Duodenal mucosa (tissue), 2 donors: ENCODE measurements at regions not wholly inside any gene's neighbourhood (a gene's known extent, or its start where the extent isn't known, plus 50 kb on each side); places are given as distances from the start of the nearest gene placed in this dataset.

Experiments used
- H3K27ac ChIP-seq: one replicate; pipeline ENCODE4 v1.7.0; 2013; ENCODE audit warnings: low read depth, low read length
- H3K27me3 ChIP-seq, 2 donors: one replicate each; pipeline ENCODE4 v1.7.0; 2013; ENCODE audit warnings: low read length in 2 of 2, control low read depth in 1 of 2; ENCODE audit not compliant: insufficient read depth in 2 of 2, control insufficient read depth in 1 of 2
- H3K36me3 ChIP-seq, 2 donors: one replicate each; pipeline ENCODE4 v1.7.0; 2013; ENCODE audit warnings: low read length in 2 of 2, control low read depth in 1 of 2; ENCODE audit not compliant: insufficient read depth in 2 of 2, control insufficient read depth in 1 of 2
- H3K4me1 ChIP-seq, 2 donors: one replicate each; pipeline ENCODE4 v1.7.0; 2013; ENCODE audit warnings: low read length in 2 of 2, control low read depth in 1 of 2; ENCODE audit not compliant: insufficient read depth in 2 of 2, control insufficient read depth in 1 of 2
- H3K4me3 ChIP-seq, 2 donors: one replicate each; pipeline ENCODE4 v1.7.0; 2013; ENCODE audit warnings: low read length in 2 of 2, low read depth in 1 of 2
- H3K9ac ChIP-seq, 2 donors: one replicate each; pipeline ENCODE4 v1.7.0; 2013; ENCODE audit warnings: low read length in 2 of 2, low read depth in 1 of 2
- H3K9me3 ChIP-seq, 2 donors: one replicate each; pipeline ENCODE4 v1.7.0; 2013; ENCODE audit warnings: low read length in 2 of 2, control low read depth in 1 of 2; ENCODE audit not compliant: control insufficient read depth in 1 of 2

DNA sequence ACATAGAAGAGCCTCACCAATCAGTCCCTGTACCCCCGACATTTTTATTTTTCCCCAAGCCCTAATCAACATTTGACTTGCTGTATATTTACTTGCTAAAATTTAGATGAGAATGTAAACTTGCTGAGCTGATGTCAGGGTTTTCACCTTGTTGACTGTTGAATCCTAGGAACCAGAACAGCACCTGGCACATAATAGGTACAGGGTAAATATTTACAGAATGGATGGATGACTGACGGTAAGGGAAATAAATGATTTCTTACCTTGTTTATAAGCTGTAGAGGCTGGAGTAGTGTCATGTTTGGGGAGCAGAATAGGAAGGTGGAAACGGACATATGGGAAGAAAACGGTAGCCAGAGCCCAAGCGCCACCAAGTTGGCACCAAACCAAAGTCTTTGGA lies 107.0 kb upstream of the NUDT12 start:
- no peak overlapping the region for H3K4me3 ChIP-seq
- no peak overlapping the region for H3K27ac ChIP-seq
- H3K27me3 ChIP-seq: no peaks in the 10 kb centered on the region
- H3K9ac ChIP-seq: no peak overlapping the region
- no peaks in the 10 kb centered on the region for H3K4me1 ChIP-seq
- no peaks in the 10 kb centered on the region for H3K36me3 ChIP-seq
- H3K9me3 ChIP-seq: no peaks in the 10 kb centered on the region

DNA sequence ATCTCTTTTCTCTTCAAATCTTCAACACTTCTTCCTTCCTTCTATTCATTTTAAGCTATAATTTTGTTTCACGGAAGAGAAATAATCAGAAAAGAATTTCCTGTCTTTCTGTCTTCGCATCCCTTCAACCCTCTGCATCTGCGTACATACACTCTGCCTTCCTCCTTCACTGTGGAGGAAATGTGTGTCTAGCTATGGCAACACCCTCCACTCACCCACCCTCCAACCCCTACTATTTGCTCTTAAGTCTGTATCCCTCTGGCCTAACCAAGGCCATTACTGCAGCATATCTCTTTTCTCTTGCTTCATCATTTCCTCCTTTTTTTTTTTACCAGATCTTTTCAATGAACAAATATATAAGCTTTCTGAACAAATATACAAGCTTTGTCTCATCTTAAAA lies 105.7 kb upstream of the NUDT12 start:
- no peak overlapping the region for H3K4me3 ChIP-seq
- H3K27ac ChIP-seq: no peak overlapping the region
- H3K9ac ChIP-seq: no peak overlapping the region

DNA sequence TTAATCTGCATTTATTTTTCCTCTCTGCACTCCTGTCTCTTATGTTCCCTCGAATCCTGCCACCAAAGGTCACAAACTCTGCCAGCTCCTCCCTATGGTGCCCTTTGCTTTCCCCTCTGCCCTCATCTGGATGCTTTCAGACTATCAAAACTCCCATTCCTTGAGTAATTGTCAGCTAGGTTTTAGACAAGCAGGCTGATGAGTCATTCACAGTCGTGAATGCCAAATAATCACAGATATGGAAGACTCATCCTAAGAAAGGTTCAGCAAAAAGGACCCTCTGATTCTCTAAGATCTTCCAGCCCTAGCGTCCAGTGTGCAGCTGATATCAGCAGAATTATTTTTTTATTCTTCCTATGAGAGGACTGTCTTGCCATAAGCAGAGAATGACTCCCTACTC lies 104.5 kb upstream of the NUDT12 start:
- no peaks in the 10 kb centered on the region for H3K36me3 ChIP-seq
- H3K4me1 ChIP-seq: no peaks in the 10 kb centered on the region
- no peak overlapping the region for H3K27ac ChIP-seq
- no peaks in the 10 kb centered on the region for H3K27me3 ChIP-seq
- no peaks in the 10 kb centered on the region for H3K9me3 ChIP-seq
- no peak overlapping the region for H3K9ac ChIP-seq
- H3K4me3 ChIP-seq: no peak overlapping the region

More for the DNA sequence above, 105.7 kb upstream of the NUDT12 start:
- Histone ChIP-seq H3K9me3 (no peaks in the 10 kb centered on the region), H3K27me3 (no peaks in the 10 kb centered on the region), H3K36me3 (no peaks in the 10 kb centered on the region), H3K4me1 (no peaks in the 10 kb centered on the region)

DNA sequence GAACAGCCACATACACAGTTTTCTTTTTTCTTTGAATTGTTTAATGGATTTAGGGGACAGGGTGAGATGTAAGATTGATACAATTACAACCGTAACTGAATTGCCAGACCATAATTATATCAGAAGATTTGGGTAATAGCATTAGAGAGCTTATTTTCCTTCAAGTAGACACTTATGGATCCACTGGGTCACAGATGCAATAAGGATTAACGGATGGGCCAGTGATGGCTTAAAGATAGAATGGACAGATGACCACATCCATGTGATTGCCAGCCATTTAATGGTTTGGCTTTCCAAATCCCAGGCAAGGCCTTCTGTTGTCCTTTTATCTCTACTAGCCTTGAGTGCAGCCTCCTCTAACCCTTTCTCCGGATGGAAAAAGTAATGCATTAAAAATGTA lies 94.7 kb upstream of the NUDT12 start:
- Histone ChIP-seq H3K9ac (no peak overlapping the region), H3K36me3 (no peaks in the 10 kb centered on the region), H3K4me3 (no peak overlapping the region), H3K9me3 (no peaks in the 10 kb centered on the region), H3K4me1 (no peaks in the 10 kb centered on the region), H3K27me3 (no peaks in the 10 kb centered on the region), H3K27ac (no peak overlapping the region)

DNA sequence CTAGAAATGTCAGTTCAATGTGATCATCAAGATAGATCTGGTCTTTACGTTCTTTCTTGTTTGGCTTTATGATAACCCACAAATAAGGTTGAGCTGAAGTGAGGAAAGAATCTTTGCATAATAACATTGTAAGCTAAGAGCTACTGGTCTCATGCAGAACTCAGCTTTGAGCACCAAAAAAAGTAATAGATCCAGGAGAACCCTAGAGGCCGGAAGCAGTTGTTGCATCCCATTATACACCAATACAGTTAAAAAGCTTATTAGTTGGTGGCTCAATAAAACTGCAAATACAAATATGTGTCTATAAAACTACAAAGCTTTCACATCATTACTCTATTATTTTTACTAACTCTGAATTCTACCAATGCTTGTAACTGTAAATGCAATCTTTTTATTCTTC lies 85.5 kb upstream of the NUDT12 start:
- Histone ChIP-seq H3K27ac (no peak overlapping the region), H3K4me3 (no peak overlapping the region), H3K4me1 (no peaks in the 10 kb centered on the region), H3K36me3 (no peaks in the 10 kb centered on the region), H3K27me3 (no peaks in the 10 kb centered on the region), H3K9me3 (no peaks in the 10 kb centered on the region), H3K9ac (no peak overlapping the region)

DNA sequence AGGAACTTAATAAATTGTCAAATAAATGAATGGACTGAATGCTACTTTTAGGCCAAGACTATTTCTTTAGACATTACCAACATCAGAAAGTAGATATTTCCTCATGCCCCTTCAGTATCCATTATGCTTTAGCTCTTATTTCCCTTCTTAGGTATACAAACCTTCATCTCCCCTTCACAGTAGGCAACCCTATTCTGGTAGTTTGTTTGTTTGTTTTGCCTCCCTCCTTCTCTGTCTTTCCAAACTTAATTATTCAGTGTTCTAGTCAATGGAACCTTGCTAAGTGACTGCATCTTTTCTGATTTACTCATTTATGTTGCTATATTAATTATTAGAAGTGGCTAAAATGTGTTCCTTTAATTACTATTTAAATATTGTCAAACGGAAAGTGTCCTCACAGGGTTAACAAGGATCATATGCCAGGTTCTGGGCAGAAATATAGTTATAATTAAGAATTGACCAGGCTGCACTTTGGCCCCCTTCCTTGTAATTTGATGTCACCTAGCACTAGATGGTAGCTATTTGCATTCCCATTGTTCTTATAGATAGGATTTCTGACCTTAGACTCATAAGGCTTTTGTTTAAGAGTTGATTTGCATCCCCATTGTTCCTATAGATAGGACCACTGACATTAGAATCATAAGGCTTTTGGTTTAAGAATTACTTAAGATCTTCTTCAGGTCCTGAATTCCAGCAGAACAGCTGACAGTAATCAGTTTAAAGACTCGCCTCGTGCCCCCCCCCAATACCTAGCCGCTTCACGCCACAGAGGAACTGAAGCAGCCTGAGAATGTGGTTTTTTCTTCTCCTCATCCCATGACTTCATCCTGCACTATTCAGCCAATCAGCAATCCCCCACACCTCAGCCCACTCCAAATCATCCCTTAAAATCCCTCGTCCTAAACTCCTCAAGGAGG lies 84.4 kb upstream of the NUDT12 start:
- Histone ChIP-seq H3K9ac (no peak overlapping the region), H3K36me3 (no peaks in the 10 kb centered on the region), H3K27ac (no peak overlapping the region), H3K27me3 (no peaks in the 10 kb centered on the region), H3K4me3 (no peak overlapping the region), H3K4me1 (no peaks in the 10 kb centered on the region), H3K9me3 (no peaks in the 10 kb centered on the region)

DNA sequence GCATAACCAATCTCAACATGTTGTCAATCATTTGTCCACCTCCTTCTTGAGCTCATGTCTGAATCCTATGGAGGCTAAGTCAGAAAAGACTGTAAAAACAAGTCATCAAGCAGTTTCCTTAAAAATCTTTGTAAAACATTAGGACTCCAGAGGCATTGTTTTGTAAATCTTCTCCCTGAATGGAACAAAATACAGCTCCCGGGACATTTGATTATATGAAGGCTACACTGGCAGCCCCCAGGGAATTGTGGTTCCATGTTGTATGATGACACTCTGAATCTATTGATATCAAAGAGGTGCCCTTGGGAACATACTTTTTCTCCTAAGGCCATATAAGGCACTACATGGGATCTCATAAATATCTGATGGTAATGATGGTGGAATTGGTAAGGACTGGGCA lies 83.2 kb upstream of the NUDT12 start:
- Histone ChIP-seq H3K27ac (no peak overlapping the region), H3K4me3 (no peak overlapping the region), H3K36me3 (no peaks in the 10 kb centered on the region), H3K9ac (no peak overlapping the region), H3K4me1 (no peaks in the 10 kb centered on the region), H3K9me3 (no peaks in the 10 kb centered on the region), H3K27me3 (no peaks in the 10 kb centered on the region)

DNA sequence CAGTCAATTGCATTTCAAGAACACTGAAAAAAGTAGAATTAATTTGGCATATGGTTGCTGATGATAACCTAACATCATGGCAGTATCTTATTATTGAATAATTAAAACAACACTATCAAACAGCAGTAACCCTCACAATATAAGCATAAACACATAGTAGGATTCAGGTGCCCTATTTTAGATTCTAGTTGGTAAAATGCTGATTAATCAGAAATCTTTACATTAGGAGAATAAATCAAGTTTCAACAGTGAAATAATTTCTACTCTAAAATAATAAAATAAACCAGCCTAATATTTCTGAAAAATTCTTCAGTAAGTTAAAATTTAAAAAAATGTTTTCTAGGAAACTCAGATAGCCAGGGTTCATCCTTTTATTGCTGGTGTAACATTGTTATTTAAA lies 76.4 kb upstream of the NUDT12 start:
- Histone ChIP-seq H3K9ac (no peak overlapping the region), H3K27me3 (no peaks in the 10 kb centered on the region), H3K27ac (no peak overlapping the region), H3K4me3 (no peak overlapping the region), H3K36me3 (no peaks in the 10 kb centered on the region), H3K4me1 (no peaks in the 10 kb centered on the region), H3K9me3 (no peaks in the 10 kb centered on the region)

DNA sequence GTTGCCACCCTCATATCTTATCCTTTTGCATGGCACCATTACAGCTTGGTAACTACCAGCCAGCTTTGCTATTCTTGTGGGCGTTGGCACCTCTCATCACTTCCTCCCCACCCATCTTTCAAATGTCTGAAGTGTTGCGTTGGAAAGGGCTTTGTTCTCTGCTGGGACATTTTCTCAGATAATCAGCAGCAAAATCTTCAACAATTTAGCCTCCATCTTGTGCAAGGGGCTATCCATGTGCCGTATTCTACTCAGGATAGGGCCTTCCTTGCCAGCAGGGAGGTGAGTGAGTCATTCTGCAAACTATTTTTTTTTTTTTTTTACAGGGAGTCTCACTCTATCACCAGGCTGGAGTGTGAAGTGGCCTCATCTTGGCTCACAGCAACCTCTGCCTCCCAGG lies 62.1 kb upstream of the NUDT12 start:
- Histone ChIP-seq H3K27me3 (no peaks in the 10 kb centered on the region), H3K27ac (no peak overlapping the region)

DNA sequence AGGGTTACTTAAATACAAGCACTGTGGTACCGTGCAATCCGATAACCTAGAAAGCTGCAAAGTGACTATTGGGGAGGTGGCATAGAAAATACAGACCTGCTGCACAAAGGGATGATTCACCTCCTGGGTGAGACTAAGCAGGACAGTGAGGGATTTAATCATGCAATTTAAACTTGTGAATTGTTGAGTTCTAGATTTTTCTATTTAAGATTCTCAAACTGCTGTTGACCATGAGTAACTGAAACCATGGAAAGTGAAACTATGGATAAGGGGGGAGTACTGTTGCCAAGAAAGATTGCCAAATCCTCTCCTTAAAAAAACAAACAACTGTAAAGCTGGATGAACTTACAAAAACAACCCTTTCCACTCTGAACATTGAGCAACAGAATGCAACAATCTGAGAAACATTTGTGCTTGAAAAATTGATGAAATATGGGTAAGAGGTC lies 61.5 kb upstream of the NUDT12 start:
- H3K27ac ChIP-seq: no peak overlapping the region
- H3K9ac ChIP-seq: no peak overlapping the region

More for the DNA sequence above, 62.1 kb upstream of the NUDT12 start:
- no peak overlapping the region for H3K9ac ChIP-seq
- no peak overlapping the region for H3K4me3 ChIP-seq
- no peaks in the 10 kb centered on the region for H3K9me3 ChIP-seq
- no peaks in the 10 kb centered on the region for H3K36me3 ChIP-seq
- no peaks in the 10 kb centered on the region for H3K4me1 ChIP-seq

More for the DNA sequence above, 61.5 kb upstream of the NUDT12 start:
- Histone ChIP-seq H3K4me3 (no peak overlapping the region), H3K36me3 (no peaks in the 10 kb centered on the region), H3K9me3 (no peaks in the 10 kb centered on the region), H3K4me1 (no peaks in the 10 kb centered on the region), H3K27me3 (no peaks in the 10 kb centered on the region)
